ENCODE measurements at regions not wholly inside any gene's neighbourhood (a gene's known extent, or its start where the extent isn't known, plus 50 kb on each side); places are given as distances from the start of the nearest gene placed in this dataset.

GRCh38 chr10:61142987-61143386 lies 199.0 kb upstream of the RHOBTB1 start:
- TF ChIP-seq CTCF (IDR thresholded peaks at IDR 0.05) (no peak), POLR2A (IDR thresholded peaks at IDR 0.05) (no peak)

All from vagina (tissue), 2 donors.